Nephron (organoid): ENCODE measurements at regions not wholly inside any gene's neighbourhood (a gene's known extent, or its start where the extent isn't known, plus 50 kb on each side); places are given as distances from the start of the nearest gene placed in this dataset.
A peak's percentile ranks its signal among the peaks of the same experiment; 100 is the strongest.
"Not testable (repeated sequence)": the region's sequence is repeated elsewhere in the genome, so short reads cannot be mapped to it uniquely, and the experiment has no call there.

Experiments
- H3K27ac Mint-ChIP-seq, 3 experiments: 2 replicates each; pipeline ENCODE4 v1.8.0; 2020; ENCODE audit warnings: mixed read lengths in 3 of 3, mild to moderate bottlenecking in 2 of 3, moderate library complexity in 1 of 3
- H3K27me3 Mint-ChIP-seq: 2 replicates; pipeline ENCODE4 v1.8.0; 2021; ENCODE audit warnings: low read depth, mild to moderate bottlenecking, moderate library complexity, mixed read lengths
- H3K36me3 Mint-ChIP-seq: 2 replicates; pipeline ENCODE4 v1.8.0; 2020; ENCODE audit warnings: low read depth, mixed read lengths
- H3K4me1 Mint-ChIP-seq: 2 replicates; pipeline ENCODE4 v1.8.0; 2020; ENCODE audit warnings: mixed read lengths
- H3K4me3 Mint-ChIP-seq, 3 experiments: 2 replicates each; pipeline ENCODE4 v1.8.0; 2020; ENCODE audit warnings: mild to moderate bottlenecking in 3 of 3, mixed read lengths in 3 of 3, moderate library complexity in 2 of 3
- H3K9me3 Mint-ChIP-seq: 2 replicates; pipeline ENCODE4 v1.8.0; 2020; ENCODE audit warnings: mixed read lengths
- CTCF ChIP-seq, 3 experiments: fragments of 200-600 bp; sonication (generic); IDR thresholded peaks; one replicate each; pipeline ENCODE4 v1.5.0; 2021; ENCODE audit warnings: antibody characterized with exemption in 3 of 3; ENCODE audit not compliant: unreplicated experiment in 3 of 3

DNA sequence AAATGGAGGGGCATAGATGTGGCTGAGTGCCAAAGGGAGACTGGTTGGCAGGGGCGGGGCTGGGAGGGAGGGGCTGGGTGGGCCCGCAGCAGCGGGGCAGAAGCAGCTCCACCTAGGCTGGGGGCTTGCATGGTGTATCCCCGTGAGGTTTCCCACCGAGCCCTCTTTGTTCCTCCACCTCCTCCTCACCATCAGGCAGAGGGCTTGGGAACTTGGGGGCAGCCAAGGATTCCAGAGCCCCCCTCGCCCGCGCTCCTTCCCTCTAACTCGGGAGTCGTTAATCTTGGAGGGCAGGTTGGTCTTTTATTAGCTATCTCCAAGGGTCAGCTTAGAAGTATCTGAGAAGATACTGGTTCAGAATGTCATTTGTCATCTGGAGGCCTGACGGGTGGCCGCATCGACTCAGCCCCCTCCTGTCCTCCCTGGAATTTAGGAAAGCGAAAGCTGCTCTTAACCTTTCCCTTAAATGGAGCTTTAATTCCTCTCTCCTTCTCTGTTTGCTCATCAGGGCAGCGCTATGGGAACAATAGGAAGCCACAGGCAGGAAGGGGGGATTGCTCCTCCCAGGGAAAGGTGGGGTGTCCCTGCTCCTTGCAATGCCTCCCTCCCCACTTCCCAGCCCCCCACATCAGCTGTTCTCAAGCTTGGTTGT, 274.3 kb upstream of the XYLT1 start:
- peak overlapping the region; percentile 36 to 53 (median 51) for H3K4me3 Mint-ChIP-seq
- H3K4me1 Mint-ChIP-seq, result peaks cover 6% of the 10 kb centered on the region
- peak overlapping the region in 1 of 3 experiments; percentile 43 for H3K27ac Mint-ChIP-seq
- H3K9me3 Mint-ChIP-seq, result no peaks in the 10 kb centered on the region
- peaks cover 30% of the 10 kb centered on the region for H3K27me3 Mint-ChIP-seq
- no peak for TF ChIP-seq CTCF (IDR thresholded peaks at IDR 0.05; ENCODE audit: unreplicated experiment in 3 of 3)
- H3K36me3 Mint-ChIP-seq, result no peaks in the 10 kb centered on the region

- Mint-ChIP-seq H3K27ac (no peak overlapping the region), H3K4me1 (peaks cover 6% of the 10 kb centered on the region), H3K9me3 (no peaks in the 10 kb centered on the region), H3K36me3 (no peaks in the 10 kb centered on the region), H3K4me3 (peak overlapping the region in 1 of 3 experiments; percentile 10), H3K27me3 (peaks cover 30% of the 10 kb centered on the region)
- TF ChIP-seq CTCF (IDR thresholded peaks at IDR 0.05; ENCODE audit: unreplicated experiment in 3 of 3), result no peak
Observed at GRCh38 chr16:17743578-17743977, 272.8 kb upstream of the XYLT1 start.

- H3K27ac Mint-ChIP-seq, result no peak overlapping the region
- no peak for TF ChIP-seq CTCF (IDR thresholded peaks at IDR 0.05; ENCODE audit: unreplicated experiment in 3 of 3)
- peak overlapping the region in 1 of 3 experiments; percentile 10 for H3K4me3 Mint-ChIP-seq
- no peaks in the 10 kb centered on the region for H3K9me3 Mint-ChIP-seq
- peaks cover 6% of the 10 kb centered on the region for H3K4me1 Mint-ChIP-seq
- no peaks in the 10 kb centered on the region for H3K36me3 Mint-ChIP-seq
- H3K27me3 Mint-ChIP-seq, result peaks cover 28% of the 10 kb centered on the region
Observed at GRCh38 chr16:17743158-17743557, 272.4 kb upstream of the XYLT1 start.

GRCh38 chr16:17735099-17735498, 264.3 kb upstream of the XYLT1 start:
- H3K4me1 Mint-ChIP-seq, H3K4me3 Mint-ChIP-seq, H3K36me3 Mint-ChIP-seq, H3K27ac Mint-ChIP-seq, H3K27me3 Mint-ChIP-seq: not testable (repeated sequence)
- peaks cover 18% of the 10 kb centered on the region for H3K9me3 Mint-ChIP-seq

GRCh38 chr16:17729820-17730219, 259.1 kb upstream of the XYLT1 start:
- no peaks in the 10 kb centered on the region for H3K27me3 Mint-ChIP-seq
- H3K4me3 Mint-ChIP-seq, result no peak overlapping the region
- H3K9me3 Mint-ChIP-seq, result peaks cover 11% of the 10 kb centered on the region
- no peaks in the 10 kb centered on the region for H3K4me1 Mint-ChIP-seq
- H3K36me3 Mint-ChIP-seq, result peaks cover 6% of the 10 kb centered on the region
- no peak overlapping the region for H3K27ac Mint-ChIP-seq
- no peak for TF ChIP-seq CTCF (IDR thresholded peaks at IDR 0.05; ENCODE audit: unreplicated experiment in 3 of 3)

DNA sequence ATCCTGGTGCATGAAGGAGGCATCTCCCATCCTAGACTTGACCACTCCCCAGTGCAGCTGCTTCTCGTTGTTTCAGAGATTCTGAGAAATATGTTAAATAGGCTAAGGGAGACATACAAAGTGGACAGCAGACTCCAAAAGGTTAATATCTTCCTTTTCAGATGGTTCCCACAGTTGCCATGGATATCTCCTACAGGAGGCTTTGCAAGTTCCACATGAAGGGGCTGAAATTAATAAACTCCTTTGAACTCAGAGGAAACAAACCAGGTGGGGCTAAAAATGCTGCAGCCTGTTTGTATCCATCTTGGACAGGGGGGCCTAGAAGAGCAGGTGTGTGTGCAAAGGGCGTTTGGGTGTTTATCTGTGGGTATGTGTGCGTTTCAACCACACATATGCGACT, 257.4 kb upstream of the XYLT1 start:
- Mint-ChIP-seq H3K4me3 (no peak overlapping the region), H3K9me3 (peaks cover 6% of the 10 kb centered on the region), H3K27ac (peak overlapping the region in 1 of 3 experiments; percentile 10), H3K27me3 (no peaks in the 10 kb centered on the region), H3K36me3 (peaks cover 6% of the 10 kb centered on the region), H3K4me1 (no peaks in the 10 kb centered on the region)
- TF ChIP-seq CTCF (IDR thresholded peaks at IDR 0.05; ENCODE audit: unreplicated experiment in 3 of 3), result no peak
